Osteocyte (in vitro differentiated cells): ENCODE measurements at regions not wholly inside any gene's neighbourhood (a gene's known extent, or its start where the extent isn't known, plus 50 kb on each side); places are given as distances from the start of the nearest gene placed in this dataset.

Experiments used
- DNase-seq: peaks from one replicate; pipeline ENCODE4 v3.0.0; 2021; ENCODE audit warnings: mixed read lengths; ENCODE audit not compliant: unreplicated experiment; ENCODE audit errors: extremely low spot score
- H3K27ac Mint-ChIP-seq: one replicate; pipeline ENCODE4 v1.8.0; 2021; ENCODE audit warnings: mild to moderate bottlenecking, mixed read lengths; ENCODE audit not compliant: unreplicated experiment
- H3K27me3 Mint-ChIP-seq: one replicate; pipeline ENCODE4 v1.8.0; 2021; ENCODE audit warnings: mixed read lengths; ENCODE audit not compliant: unreplicated experiment
- H3K36me3 Mint-ChIP-seq: one replicate; pipeline ENCODE4 v1.8.0; 2021; ENCODE audit warnings: mixed read lengths; ENCODE audit not compliant: unreplicated experiment
- H3K4me1 Mint-ChIP-seq: one replicate; pipeline ENCODE4 v1.8.0; 2021; ENCODE audit warnings: mixed read lengths; ENCODE audit not compliant: unreplicated experiment
- H3K4me3 Mint-ChIP-seq: one replicate; pipeline ENCODE4 v1.8.0; 2021; ENCODE audit warnings: mild to moderate bottlenecking, moderate library complexity, mixed read lengths; ENCODE audit not compliant: unreplicated experiment
- H3K9me3 Mint-ChIP-seq: one replicate; pipeline ENCODE4 v1.8.0; 2021; ENCODE audit warnings: mixed read lengths; ENCODE audit not compliant: unreplicated experiment
- TF ChIP-seq, protein P1 (sequence below): fragments of 200-600 bp; sonication (generic); IDR thresholded peaks from 2 replicates; pipeline ENCODE4 v1.5.0; 2021; ENCODE audit warnings: antibody characterized with exemption, mild to moderate bottlenecking, moderate library complexity

- DNase-seq = no peak
- no peak overlapping the region for H3K4me3 Mint-ChIP-seq
- no peaks in the 10 kb centered on the region for H3K4me1 Mint-ChIP-seq
- TF ChIP-seq, protein P1, sequence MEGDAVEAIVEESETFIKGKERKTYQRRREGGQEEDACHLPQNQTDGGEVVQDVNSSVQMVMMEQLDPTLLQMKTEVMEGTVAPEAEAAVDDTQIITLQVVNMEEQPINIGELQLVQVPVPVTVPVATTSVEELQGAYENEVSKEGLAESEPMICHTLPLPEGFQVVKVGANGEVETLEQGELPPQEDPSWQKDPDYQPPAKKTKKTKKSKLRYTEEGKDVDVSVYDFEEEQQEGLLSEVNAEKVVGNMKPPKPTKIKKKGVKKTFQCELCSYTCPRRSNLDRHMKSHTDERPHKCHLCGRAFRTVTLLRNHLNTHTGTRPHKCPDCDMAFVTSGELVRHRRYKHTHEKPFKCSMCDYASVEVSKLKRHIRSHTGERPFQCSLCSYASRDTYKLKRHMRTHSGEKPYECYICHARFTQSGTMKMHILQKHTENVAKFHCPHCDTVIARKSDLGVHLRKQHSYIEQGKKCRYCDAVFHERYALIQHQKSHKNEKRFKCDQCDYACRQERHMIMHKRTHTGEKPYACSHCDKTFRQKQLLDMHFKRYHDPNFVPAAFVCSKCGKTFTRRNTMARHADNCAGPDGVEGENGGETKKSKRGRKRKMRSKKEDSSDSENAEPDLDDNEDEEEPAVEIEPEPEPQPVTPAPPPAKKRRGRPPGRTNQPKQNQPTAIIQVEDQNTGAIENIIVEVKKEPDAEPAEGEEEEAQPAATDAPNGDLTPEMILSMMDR = no peak
- H3K9me3 Mint-ChIP-seq = no peaks in the 10 kb centered on the region
- H3K36me3 Mint-ChIP-seq = no peaks in the 10 kb centered on the region
- H3K27me3 Mint-ChIP-seq = no peaks in the 10 kb centered on the region
- H3K27ac Mint-ChIP-seq = no peak overlapping the region
These were observed 543.8 kb upstream of the ZFP42 start for GRCh38 chr4:187451776-187452175.

- Mint-ChIP-seq H3K36me3 (no peaks in the 10 kb centered on the region), H3K27me3 (no peaks in the 10 kb centered on the region), H3K9me3 (no peaks in the 10 kb centered on the region), H3K4me1 (peaks cover 4% of the 10 kb centered on the region), H3K27ac (no peak overlapping the region), H3K4me3 (no peak overlapping the region)
- TF ChIP-seq, protein P1 = no peak
- DNase-seq = no peak
These were observed 535.6 kb upstream of the ZFP42 start for GRCh38 chr4:187460016-187460415.

DNA sequence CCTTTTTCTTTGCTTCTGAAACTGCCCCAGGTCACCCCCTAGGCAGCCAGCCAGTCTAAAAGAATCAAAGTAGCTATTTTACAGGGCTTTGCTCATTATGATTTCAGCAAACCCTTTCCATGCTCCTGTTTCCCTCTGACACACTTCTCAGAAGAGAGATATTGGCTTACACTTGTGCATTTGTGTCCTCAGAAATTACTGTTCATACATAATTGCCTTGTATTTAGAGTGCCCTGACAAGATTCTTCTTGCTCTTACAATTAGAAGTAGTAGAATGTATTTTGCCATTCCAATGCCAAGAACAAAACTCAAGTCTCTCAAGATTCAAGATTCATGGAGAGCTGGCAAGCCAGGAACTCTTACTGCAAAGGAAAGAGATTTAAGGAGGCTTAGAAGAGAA is 531.0 kb upstream of the ZFP42 start:
- Mint-ChIP-seq H3K9me3 (no peaks in the 10 kb centered on the region), H3K4me1 (peaks cover 10% of the 10 kb centered on the region), H3K4me3 (no peak overlapping the region), H3K36me3 (no peaks in the 10 kb centered on the region), H3K27me3 (no peaks in the 10 kb centered on the region), H3K27ac (no peak overlapping the region)
- TF ChIP-seq, protein P1 = no peak
- DNase-seq = no peak

DNA sequence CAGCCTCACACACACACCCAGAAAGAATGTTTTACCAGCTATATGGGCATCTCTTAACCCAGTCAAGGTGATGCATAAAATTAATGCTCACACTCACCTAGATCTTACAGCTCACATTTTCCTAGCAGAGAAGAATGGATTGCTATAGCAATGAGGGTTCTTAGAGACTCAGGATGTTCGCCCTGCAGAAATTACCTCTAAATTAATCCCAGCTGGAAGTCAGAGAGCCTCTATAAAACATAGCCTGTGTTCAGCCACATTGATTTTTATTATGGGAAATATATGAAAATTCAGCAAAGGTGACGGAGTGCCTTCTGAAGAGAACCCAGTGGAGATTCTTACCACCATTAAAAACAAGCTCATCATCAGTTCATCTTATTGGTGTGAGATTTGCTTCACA is 528.3 kb upstream of the ZFP42 start:
- Mint-ChIP-seq H3K4me1 (peaks cover 17% of the 10 kb centered on the region), H3K27ac (no peak overlapping the region), H3K27me3 (no peaks in the 10 kb centered on the region), H3K4me3 (no peak overlapping the region), H3K36me3 (no peaks in the 10 kb centered on the region), H3K9me3 (no peaks in the 10 kb centered on the region)
- TF ChIP-seq, protein P1 = no peak
- DNase-seq = no peak

- H3K36me3 Mint-ChIP-seq = no peaks in the 10 kb centered on the region
These were observed 525.9 kb upstream of the ZFP42 start for GRCh38 chr4:187469627-187470026.

More at GRCh38 chr4:187469627-187470026, 525.9 kb upstream of the ZFP42 start:
- Mint-ChIP-seq H3K27ac (peak overlapping the region; percentile 28), H3K4me3 (no peak overlapping the region), H3K9me3 (no peaks in the 10 kb centered on the region), H3K4me1 (peaks cover 14% of the 10 kb centered on the region), H3K27me3 (no peaks in the 10 kb centered on the region)
- DNase-seq = no peak
- TF ChIP-seq, protein P1 = no peak
